ENCODE measurements at regions not wholly inside any gene's neighbourhood (a gene's known extent, or its start where the extent isn't known, plus 50 kb on each side); places are given as distances from the start of the nearest gene placed in this dataset.
A peak's percentile ranks its signal among the peaks of the same experiment; 100 is the strongest.

DNA sequence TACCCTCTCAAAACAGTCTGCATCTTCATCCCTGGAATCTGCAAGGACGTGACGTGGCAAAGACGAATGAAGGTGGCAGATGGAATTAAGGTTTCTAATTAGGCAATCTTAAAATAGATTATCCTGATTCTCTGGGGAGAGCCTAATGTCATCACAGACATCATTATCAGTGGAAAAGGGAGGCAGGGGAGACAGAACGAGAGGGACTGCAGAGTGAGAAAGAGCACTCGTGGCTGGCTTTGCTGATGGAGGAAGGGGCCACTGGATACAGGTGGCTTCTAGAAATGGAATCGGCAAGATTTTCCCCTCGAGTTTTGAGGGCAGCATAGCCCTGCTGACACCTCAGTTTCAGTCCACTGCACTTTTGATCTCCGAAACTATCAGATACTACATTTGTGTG is 110.6 kb downstream of the ASMT start:
- TF ChIP-seq, protein P1, sequence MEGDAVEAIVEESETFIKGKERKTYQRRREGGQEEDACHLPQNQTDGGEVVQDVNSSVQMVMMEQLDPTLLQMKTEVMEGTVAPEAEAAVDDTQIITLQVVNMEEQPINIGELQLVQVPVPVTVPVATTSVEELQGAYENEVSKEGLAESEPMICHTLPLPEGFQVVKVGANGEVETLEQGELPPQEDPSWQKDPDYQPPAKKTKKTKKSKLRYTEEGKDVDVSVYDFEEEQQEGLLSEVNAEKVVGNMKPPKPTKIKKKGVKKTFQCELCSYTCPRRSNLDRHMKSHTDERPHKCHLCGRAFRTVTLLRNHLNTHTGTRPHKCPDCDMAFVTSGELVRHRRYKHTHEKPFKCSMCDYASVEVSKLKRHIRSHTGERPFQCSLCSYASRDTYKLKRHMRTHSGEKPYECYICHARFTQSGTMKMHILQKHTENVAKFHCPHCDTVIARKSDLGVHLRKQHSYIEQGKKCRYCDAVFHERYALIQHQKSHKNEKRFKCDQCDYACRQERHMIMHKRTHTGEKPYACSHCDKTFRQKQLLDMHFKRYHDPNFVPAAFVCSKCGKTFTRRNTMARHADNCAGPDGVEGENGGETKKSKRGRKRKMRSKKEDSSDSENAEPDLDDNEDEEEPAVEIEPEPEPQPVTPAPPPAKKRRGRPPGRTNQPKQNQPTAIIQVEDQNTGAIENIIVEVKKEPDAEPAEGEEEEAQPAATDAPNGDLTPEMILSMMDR (conservative IDR thresholded peaks at IDR 0.05; ENCODE audit: low read length) = no peak
- no peak for DNase-seq (ENCODE audit: low read depth)
- no peak overlapping the region for H3K4me3 ChIP-seq (ENCODE audit: low read length)

DNA sequence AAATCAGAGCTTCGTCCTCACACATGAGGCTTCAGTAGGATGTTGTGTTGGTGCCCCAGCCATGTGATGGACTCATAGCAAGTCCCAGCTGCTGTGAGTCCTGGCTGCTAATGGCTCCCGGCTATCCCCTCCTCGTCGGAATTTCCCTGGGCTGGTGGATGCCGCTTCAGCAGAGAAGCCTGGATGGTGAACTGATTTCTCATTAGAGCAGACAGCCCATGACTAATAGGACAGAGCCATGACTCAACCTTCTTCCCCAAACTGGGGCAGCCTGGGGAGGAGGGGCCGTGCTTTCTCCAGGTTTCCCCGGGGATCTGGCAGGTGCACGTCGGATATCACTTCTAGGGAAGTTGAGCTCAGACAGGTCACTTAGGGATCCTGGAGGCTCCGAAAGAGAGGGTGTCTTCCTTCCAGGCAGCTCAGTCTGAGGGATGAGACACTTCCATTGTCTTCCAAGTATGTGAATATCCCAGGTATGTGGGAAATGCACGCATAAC is 112.7 kb downstream of the ASMT start:
- TF ChIP-seq, protein P1 (conservative IDR thresholded peaks at IDR 0.05; ENCODE audit: low read length) = no peak
- peak; percentile 11 for DNase-seq (ENCODE audit: low read depth)
- no peak overlapping the region for H3K4me3 ChIP-seq (ENCODE audit: low read length)

DNA sequence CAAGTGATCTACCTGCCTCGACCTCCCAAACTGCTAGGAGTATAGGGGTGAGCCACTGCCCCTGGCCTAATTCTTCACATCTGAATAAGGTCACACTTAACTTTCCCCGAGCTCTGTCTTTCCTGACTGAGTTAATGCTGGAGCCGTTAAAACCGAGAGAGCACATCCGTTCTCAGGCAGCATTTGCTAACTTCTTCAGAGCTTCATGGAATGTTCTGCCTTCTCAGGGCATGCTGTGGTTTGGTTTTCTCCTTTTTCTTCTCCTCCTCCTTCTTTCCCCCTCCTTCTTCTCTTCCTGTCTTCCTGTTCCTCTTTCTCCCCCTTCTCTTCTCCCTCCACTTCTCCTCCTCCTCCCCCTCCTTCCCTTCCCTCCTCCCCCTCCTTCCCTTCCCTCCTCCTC is 119.9 kb downstream of the ASMT start:
- no peak overlapping the region for H3K4me3 ChIP-seq (ENCODE audit: low read length)
- no peak for DNase-seq (ENCODE audit: low read depth)
- TF ChIP-seq, protein P1 (conservative IDR thresholded peaks at IDR 0.05; ENCODE audit: low read length) = no peak

DNA sequence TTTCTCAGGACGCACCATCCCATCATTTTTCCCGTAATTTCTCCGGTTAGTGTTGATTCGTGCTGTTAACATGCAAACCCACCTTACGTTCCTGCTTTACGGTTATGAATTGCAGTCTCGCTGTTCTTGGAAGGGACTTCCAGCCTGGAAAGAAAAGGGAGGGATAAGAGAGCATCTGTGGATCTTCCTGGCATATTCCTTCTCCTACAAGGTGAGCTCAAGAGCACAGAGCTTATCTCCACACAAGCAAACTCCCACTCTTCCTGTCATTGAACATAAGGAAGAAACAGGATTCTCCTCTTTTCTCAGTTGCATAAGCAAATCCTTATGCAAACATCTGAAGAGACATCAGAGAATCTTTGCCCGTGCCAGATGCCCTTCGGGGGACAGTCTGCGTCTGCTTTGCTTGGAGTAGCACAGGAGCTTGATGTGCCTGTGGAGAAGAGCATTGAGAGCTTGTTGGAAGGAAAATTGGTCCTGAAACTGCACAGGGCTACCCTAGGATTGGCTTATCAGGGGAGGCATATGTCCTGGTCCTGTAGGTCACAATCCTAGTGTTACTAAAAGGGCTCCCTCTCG is 127.0 kb downstream of the ASMT start:
- no peak overlapping the region for H3K4me3 ChIP-seq (ENCODE audit: low read length)
- TF ChIP-seq, protein P1 (conservative IDR thresholded peaks at IDR 0.05; ENCODE audit: low read length) = no peak
- no peak for DNase-seq (ENCODE audit: low read depth)

DNA sequence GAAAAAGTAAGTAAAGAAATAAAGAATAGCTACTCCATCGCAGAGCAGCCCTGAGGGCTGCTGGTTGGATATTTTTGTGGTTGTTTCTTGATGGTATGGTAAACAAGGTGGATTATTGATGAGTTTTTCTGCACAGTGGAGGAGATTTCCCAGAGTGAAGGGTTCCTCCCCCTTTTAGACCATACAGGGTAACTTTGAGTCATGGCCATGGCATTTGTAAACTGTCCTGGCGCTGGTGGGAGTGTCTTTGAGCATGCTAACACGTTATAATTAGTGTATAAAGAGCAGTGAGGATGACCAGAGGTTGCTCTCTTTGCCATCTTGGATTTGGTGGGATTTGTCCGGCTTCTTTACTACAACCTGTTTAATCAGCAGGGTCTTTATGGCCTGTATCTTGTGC is 128.2 kb downstream of the ASMT start:
- TF ChIP-seq, protein P1 (conservative IDR thresholded peaks at IDR 0.05; ENCODE audit: low read length) = no peak
- DNase-seq (ENCODE audit: low read depth) = no peak
- H3K4me3 ChIP-seq (ENCODE audit: low read length) = no peak overlapping the region

DNA sequence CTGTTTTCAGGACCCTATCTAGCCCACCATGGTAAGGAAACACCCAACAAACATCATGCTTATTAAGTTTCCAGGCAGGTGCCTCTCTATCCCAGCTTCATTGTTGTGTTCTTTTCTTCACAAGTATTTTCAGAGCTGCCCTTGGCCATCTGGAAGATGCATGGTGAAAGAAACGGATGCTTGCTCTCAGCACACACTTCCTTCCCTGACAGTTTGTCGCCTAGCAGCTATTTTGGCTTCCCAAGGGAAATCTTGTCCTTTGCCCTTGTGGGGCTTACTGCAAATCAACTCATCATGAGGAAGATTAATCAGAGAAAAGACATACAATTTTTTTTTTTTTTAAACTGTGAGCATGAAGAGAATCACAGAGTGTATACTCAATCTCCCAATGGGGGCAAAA is 128.8 kb downstream of the ASMT start:
- no peak overlapping the region for H3K4me3 ChIP-seq (ENCODE audit: low read length)
- DNase-seq (ENCODE audit: low read depth) = no peak
- TF ChIP-seq, protein P1 (conservative IDR thresholded peaks at IDR 0.05; ENCODE audit: low read length) = no peak

DNA sequence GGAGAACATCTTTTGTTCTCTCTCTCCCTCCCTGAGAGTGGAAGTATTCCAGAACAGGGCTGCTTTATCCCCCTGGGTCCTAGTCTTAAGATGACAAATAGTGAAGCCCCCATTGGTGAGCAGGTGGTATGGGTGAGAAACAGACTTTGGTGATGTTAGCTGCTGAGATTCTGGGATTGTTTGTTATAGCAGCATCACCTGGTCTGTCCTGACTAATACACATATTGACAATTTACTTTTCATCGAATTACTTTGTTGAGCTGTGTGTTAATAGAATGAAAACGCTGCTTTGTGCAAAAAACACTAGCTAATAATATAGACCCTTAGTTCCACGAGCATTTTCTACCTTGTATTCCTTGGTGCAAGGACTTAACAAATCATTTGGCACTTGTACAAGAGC is 133.5 kb downstream of the ASMT start:
- H3K4me3 ChIP-seq (ENCODE audit: low read length) = no peak overlapping the region
- no peak for DNase-seq (ENCODE audit: low read depth)
- TF ChIP-seq, protein P1 (conservative IDR thresholded peaks at IDR 0.05; ENCODE audit: low read length) = no peak

Measured in AG10803 (cell line).